Mesenchymal stem cell (in vitro differentiated cells and primary cell): ENCODE measurements at regions not wholly inside any gene's neighbourhood (a gene's known extent, or its start where the extent isn't known, plus 50 kb on each side); places are given as distances from the start of the nearest gene placed in this dataset.

Source experiments
- DNase-seq: peaks from one replicate; pipeline ENCODE4 v3.0.0-alpha.2; 2013
- H2AFZ ChIP-seq: one replicate; pipeline ENCODE4 v1.6.1; 2013; ENCODE audit warnings: low read depth, mild to moderate bottlenecking, control low read depth, inconsistent platforms, low read length, moderate library complexity
- H2AK5ac ChIP-seq: 2 replicates; pipeline ENCODE4 v1.6.1; 2013; ENCODE audit warnings: low read length, moderate library complexity, mild to moderate bottlenecking, inconsistent platforms; ENCODE audit not compliant: severe bottlenecking
- H2BK120ac ChIP-seq: one replicate; pipeline ENCODE4 v1.6.1; 2013; ENCODE audit warnings: low read depth, mild to moderate bottlenecking, inconsistent platforms, low read length, moderate library complexity
- H2BK12ac ChIP-seq, 2 experiments: one replicate each; pipeline ENCODE4 v1.6.1; 2013; ENCODE audit warnings: inconsistent platforms in 2 of 2, low read length in 2 of 2, mild to moderate bottlenecking in 2 of 2, moderate library complexity in 2 of 2, control low read depth in 1 of 2
- H2BK15ac ChIP-seq: one replicate; pipeline ENCODE4 v1.6.1; 2013; ENCODE audit warnings: mild to moderate bottlenecking, low read depth, inconsistent platforms; ENCODE audit not compliant: poor library complexity, severe bottlenecking
- H2BK5ac ChIP-seq: 2 replicates; pipeline ENCODE4 v1.6.1; 2013; ENCODE audit warnings: low read depth, mild to moderate bottlenecking, low read length, control low read depth, inconsistent platforms; ENCODE audit not compliant: poor library complexity, severe bottlenecking
- H3K14ac ChIP-seq, 2 experiments: one replicate each; pipeline ENCODE4 v1.6.1; 2013; ENCODE audit warnings: inconsistent platforms in 2 of 2, low read length in 2 of 2, control low read depth in 1 of 2, mild to moderate bottlenecking in 1 of 2, moderate library complexity in 1 of 2
- H3K18ac ChIP-seq, 2 experiments: one replicate each; pipeline ENCODE4 v1.6.1; 2013; ENCODE audit warnings: inconsistent platforms in 2 of 2, low read length in 2 of 2, control low read depth in 1 of 2, low read depth in 1 of 2, mild to moderate bottlenecking in 1 of 2
- H3K23ac ChIP-seq, 2 experiments: one replicate each; pipeline ENCODE4 v1.6.1; 2013; ENCODE audit warnings: inconsistent platforms in 2 of 2, low read length in 2 of 2, mild to moderate bottlenecking in 2 of 2, moderate library complexity in 2 of 2, control low read depth in 1 of 2
- H3K27ac ChIP-seq: 2 replicates; pipeline ENCODE4 v1.5.1; 2013; ENCODE audit warnings: mild to moderate bottlenecking, moderate library complexity, low read length, control low read depth, inconsistent platforms; ENCODE audit not compliant: poor library complexity, severe bottlenecking
- H3K27me3 ChIP-seq, 2 experiments: 2 replicates each; pipeline versions ENCODE4 v1.6.1 to v1.7.0; 2013; ENCODE audit warnings: low read length in 2 of 2, mild to moderate bottlenecking in 2 of 2, moderate library complexity in 2 of 2, control low read depth in 1 of 2, inconsistent platforms in 1 of 2; ENCODE audit not compliant: control insufficient read depth in 1 of 2, insufficient read depth in 1 of 2
- H3K36me3 ChIP-seq, 2 experiments: 2 replicates each; pipeline versions ENCODE4 v1.6.1 to v1.7.0; 2013; ENCODE audit warnings: low read length in 2 of 2, control low read depth in 1 of 2, inconsistent platforms in 1 of 2, low read depth in 1 of 2, mild to moderate bottlenecking in 1 of 2; ENCODE audit not compliant: insufficient read depth in 2 of 2, control insufficient read depth in 1 of 2
- H3K4ac ChIP-seq, 2 experiments: one replicate each; pipeline ENCODE4 v1.6.1; 2013; ENCODE audit warnings: inconsistent platforms in 2 of 2, low read length in 2 of 2, mild to moderate bottlenecking in 2 of 2, moderate library complexity in 2 of 2, control low read depth in 1 of 2, low read depth in 1 of 2
- H3K4me1 ChIP-seq: 2 replicates; pipeline ENCODE4 v1.6.1; 2013; ENCODE audit warnings: low read depth, low read length, control low read depth; ENCODE audit not compliant: control insufficient read depth, insufficient read depth
- H3K4me2 ChIP-seq: 2 replicates; pipeline ENCODE4 v1.6.1; 2013; ENCODE audit warnings: low read length, mild to moderate bottlenecking, inconsistent platforms; ENCODE audit not compliant: poor library complexity, severe bottlenecking
- H3K4me3 ChIP-seq, 2 experiments: 2 replicates each; pipeline versions ENCODE4 v1.5.1 to v1.7.0; 2013; ENCODE audit warnings: low read length in 2 of 2, mild to moderate bottlenecking in 2 of 2, control low read depth in 1 of 2, low read depth in 1 of 2; ENCODE audit not compliant: insufficient read depth in 1 of 2
- H3K79me1 ChIP-seq: replicated peaks from 2 replicates; pipeline ENCODE4 v1.6.1; 2013; ENCODE audit warnings: mild to moderate bottlenecking, control low read depth, low read length, inconsistent platforms; ENCODE audit not compliant: poor library complexity, severe bottlenecking
- H3K9ac ChIP-seq: 2 replicates; pipeline ENCODE4 v1.7.0; 2013; ENCODE audit warnings: mild to moderate bottlenecking, low read length, moderate library complexity
- H3K9me3 ChIP-seq: 2 replicates; pipeline ENCODE4 v1.7.0; 2013; ENCODE audit warnings: mild to moderate bottlenecking, low read length; ENCODE audit not compliant: control insufficient read depth
- H4K8ac ChIP-seq: one replicate; pipeline ENCODE4 v1.6.1; 2013; ENCODE audit warnings: inconsistent platforms, mild to moderate bottlenecking, low read length, moderate library complexity
- H4K91ac ChIP-seq: one replicate; pipeline ENCODE4 v1.6.1; 2013; ENCODE audit warnings: mild to moderate bottlenecking, low read length, inconsistent platforms
- WGBS: methylation state at CpG from one replicate; pipeline ENCODE4 v1.1.7; 2013; ENCODE audit warnings: mixed read lengths; 5-methylcytosine and 5-hydroxymethylcytosine counted together

DNA sequence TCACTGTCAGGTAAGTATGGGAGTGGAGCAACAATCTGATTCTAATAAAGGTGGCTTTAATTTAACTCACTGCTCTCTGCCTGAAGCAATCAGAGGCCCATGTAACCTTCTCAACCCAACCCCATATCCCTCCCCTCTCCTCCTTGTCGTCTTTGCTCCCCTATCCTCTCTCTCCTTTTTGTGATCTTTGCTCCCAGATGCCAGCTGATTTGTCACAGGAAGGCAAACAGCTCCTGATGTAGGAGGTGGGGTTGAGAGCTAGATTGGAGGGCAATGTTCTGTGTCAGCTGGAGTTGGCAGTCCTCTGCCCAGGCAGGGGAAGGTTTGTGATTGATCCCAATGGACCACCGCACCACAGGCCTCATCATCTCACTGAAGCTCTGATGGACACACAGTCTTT lies 101.4 kb upstream of the PIK3CG start:
- Histone ChIP-seq H3K9me3 (no peaks in the 10 kb centered on the region), H3K27ac (no peak overlapping the region), H3K4me1 (peaks cover 6% of the 10 kb centered on the region), H3K4me3 (no peak overlapping the region), H3K4ac (no peak overlapping the region), H4K91ac (peak overlapping the region; percentile 56), H2BK5ac (no peak overlapping the region), H2AFZ (no peak overlapping the region), H4K8ac (no peak overlapping the region), H3K14ac (no peak overlapping the region), H3K36me3 (no peaks in the 10 kb centered on the region), H2AK5ac (no peak overlapping the region), H3K9ac (no peak overlapping the region), H3K18ac (peak overlapping the region in 1 of 2 experiments; percentile 16), H2BK12ac (peak overlapping the region in 1 of 2 experiments; percentile 4), H3K23ac (no peak overlapping the region), H3K4me2 (no peak overlapping the region), H3K27me3 (no peaks in the 10 kb centered on the region), H2BK120ac (no peak overlapping the region), H2BK15ac (no peak overlapping the region), H3K79me1 (no peaks in the 10 kb centered on the region)
- DNase-seq = no peak
- 100% methylated on average over 1 of the region's 2 CpGs for WGBS

DNA sequence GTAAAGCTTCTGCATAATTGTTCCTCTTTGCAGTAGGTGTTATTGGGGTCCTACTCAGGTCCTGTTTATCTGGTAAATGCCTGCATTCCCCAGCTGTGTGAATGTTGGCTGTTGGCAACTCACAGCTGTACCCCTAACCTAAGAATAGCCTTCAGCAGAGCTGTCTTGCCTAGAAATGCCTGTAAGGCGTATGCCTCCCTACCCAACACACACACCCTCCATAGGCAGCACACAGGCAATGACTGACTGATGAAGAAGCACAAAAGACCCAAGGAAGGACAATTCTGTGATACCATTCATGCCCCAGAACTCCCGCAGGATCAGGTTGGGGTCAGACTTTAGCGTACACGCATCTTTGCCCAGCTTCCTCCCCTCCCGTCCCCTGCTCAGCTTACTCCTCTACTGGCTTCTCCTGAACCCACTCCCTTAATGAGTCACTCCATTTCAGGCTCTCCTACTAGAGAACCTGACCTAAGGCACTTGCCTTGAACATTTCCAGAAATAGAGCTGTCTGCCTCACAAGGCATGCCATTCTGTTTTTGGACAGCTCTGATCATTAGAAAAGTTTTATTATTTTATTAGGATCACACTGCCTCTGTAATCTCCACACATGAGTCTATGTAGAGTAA lies 99.2 kb upstream of the PIK3CG start:
- no peak overlapping the region for H2BK15ac ChIP-seq
- H3K18ac ChIP-seq = peak overlapping the region; percentile 35 to 60
- H2BK120ac ChIP-seq = no peak overlapping the region
- H3K4me3 ChIP-seq = no peak overlapping the region
- H3K23ac ChIP-seq = no peak overlapping the region
- WGBS = 83% methylated on average over 5 of the region's 5 CpGs
- peak overlapping the region; percentile 8 to 70 for H2BK12ac ChIP-seq
- no peaks in the 10 kb centered on the region for H3K27me3 ChIP-seq
- no peak overlapping the region for H3K27ac ChIP-seq
- H3K9ac ChIP-seq = no peak overlapping the region
- peak overlapping the region in 1 of 2 experiments; percentile 30 for H3K14ac ChIP-seq
- H3K4ac ChIP-seq = peak overlapping the region in 1 of 2 experiments; percentile 9
- no peak overlapping the region for H4K91ac ChIP-seq
- H4K8ac ChIP-seq = peak overlapping the region; percentile 78
- peak; percentile 54 for DNase-seq
- no peak overlapping the region for H2BK5ac ChIP-seq
- H3K79me1 ChIP-seq = no peaks in the 10 kb centered on the region
- no peaks in the 10 kb centered on the region for H3K36me3 ChIP-seq
- no peak overlapping the region for H2AK5ac ChIP-seq
- H3K4me2 ChIP-seq = no peak overlapping the region
- no peaks in the 10 kb centered on the region for H3K9me3 ChIP-seq
- H3K4me1 ChIP-seq = peaks cover 10% of the 10 kb centered on the region
- no peak overlapping the region for H2AFZ ChIP-seq

DNA sequence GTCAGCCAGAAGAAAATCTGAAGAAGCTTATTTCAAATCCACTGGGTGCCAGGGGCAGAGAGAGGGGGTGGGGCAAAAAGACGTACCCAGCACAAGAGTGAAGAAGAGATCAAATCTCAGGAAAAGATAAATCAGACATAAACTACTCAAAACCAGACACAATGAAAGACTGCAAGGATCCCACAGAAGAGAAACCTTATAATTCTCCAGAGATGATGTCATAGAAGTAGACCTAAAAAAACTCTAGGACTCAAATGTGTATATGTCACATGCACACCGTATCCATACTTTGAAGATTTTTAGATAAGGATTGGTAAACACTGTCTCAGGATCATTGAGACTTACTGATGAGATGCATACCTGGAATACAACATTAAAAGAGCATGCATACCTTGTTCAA lies 98.5 kb upstream of the PIK3CG start:
- Histone ChIP-seq H3K36me3 (no peaks in the 10 kb centered on the region), H4K8ac (no peak overlapping the region), H3K27ac (no peak overlapping the region), H2BK120ac (peak overlapping the region; percentile 57), H3K4ac (no peak overlapping the region), H2BK12ac (no peak overlapping the region), H3K4me2 (no peak overlapping the region), H3K9ac (no peak overlapping the region), H2AFZ (no peak overlapping the region), H3K9me3 (no peaks in the 10 kb centered on the region), H2BK15ac (no peak overlapping the region), H3K27me3 (no peaks in the 10 kb centered on the region), H3K18ac (no peak overlapping the region), H2BK5ac (no peak overlapping the region), H3K23ac (no peak overlapping the region), H3K4me1 (peaks cover 10% of the 10 kb centered on the region), H4K91ac (no peak overlapping the region), H3K14ac (no peak overlapping the region), H2AK5ac (no peak overlapping the region), H3K79me1 (no peaks in the 10 kb centered on the region), H3K4me3 (no peak overlapping the region)
- peak; percentile 58 for DNase-seq
- WGBS = no CpG with 5 or more reads among the region's 2 CpGs

DNA sequence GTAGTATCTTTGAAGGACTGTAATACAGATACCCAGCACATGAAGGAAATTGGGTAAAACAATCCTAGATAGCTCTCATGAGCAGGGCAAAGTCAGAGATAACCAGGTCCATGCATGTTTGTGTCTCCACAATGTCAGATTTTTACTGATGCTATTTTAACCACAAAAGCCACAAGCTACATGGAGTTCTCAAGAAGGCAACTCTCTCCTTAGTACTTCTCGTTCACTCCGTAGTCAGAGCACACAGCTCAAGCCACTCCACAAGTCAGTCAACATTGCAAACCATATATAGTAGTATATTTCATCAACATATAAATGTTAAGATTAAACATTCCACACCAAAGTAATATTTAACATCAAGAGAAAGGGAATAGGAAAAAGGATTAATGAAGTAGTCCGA lies 98.0 kb upstream of the PIK3CG start:
- H3K36me3 ChIP-seq = no peaks in the 10 kb centered on the region
- peaks cover 10% of the 10 kb centered on the region for H3K4me1 ChIP-seq
- H2BK15ac ChIP-seq = no peak overlapping the region
- 88% methylated on average over 1 of the region's 3 CpGs for WGBS
- no peak overlapping the region for H3K14ac ChIP-seq
- no peak overlapping the region for H2AFZ ChIP-seq
- H3K23ac ChIP-seq = no peak overlapping the region
- H2BK120ac ChIP-seq = no peak overlapping the region
- H3K4ac ChIP-seq = peak overlapping the region in 1 of 2 experiments; percentile 90
- H3K4me2 ChIP-seq = no peak overlapping the region
- no peak overlapping the region for H3K9ac ChIP-seq
- H3K9me3 ChIP-seq = no peaks in the 10 kb centered on the region
- H4K8ac ChIP-seq = no peak overlapping the region
- H2AK5ac ChIP-seq = no peak overlapping the region
- H3K27me3 ChIP-seq = no peaks in the 10 kb centered on the region
- DNase-seq = peak; percentile 76
- peak overlapping the region; percentile 84 to 90 for H2BK12ac ChIP-seq
- H3K27ac ChIP-seq = no peak overlapping the region
- no peak overlapping the region for H4K91ac ChIP-seq
- H3K4me3 ChIP-seq = no peak overlapping the region
- H3K79me1 ChIP-seq = no peaks in the 10 kb centered on the region
- H2BK5ac ChIP-seq = no peak overlapping the region
- peak overlapping the region in 1 of 2 experiments; percentile 77 for H3K18ac ChIP-seq
